GM13977 (cell line): ENCODE measurements at regions not wholly inside any gene's neighbourhood (a gene's known extent, or its start where the extent isn't known, plus 50 kb on each side); places are given as distances from the start of the nearest gene placed in this dataset.

Experiments used
- DNase-seq: peaks from one replicate; pipeline ENCODE4 v3.0.0; 2012; ENCODE audit warnings: low spot score
- CTCF ChIP-seq: IDR thresholded peaks from 2 replicates; pipeline ENCODE4 v1.5.1; 2012; ENCODE audit warnings: mild to moderate bottlenecking, control low read depth; ENCODE audit not compliant: insufficient read depth; ENCODE audit errors: extremely low read depth, missing control alignments
- in situ Hi-C: fragments of 300-500 bp; cut with MboI; formaldehyde crosslinking; loops from one replicate; pipeline ENCODE4 v1.12.0; 2022; ENCODE audit warnings: low sequenced_read_pairs, low pct_unique_long_range_greater_than_20kb, mixed read lengths, inconsistent platforms; ENCODE audit not compliant: unreplicated experiment

- in situ Hi-C loops = no loop called here
- TF ChIP-seq CTCF = no peak
- DNase-seq = no peak
These were observed 235.1 kb upstream of the GAP43 start for GRCh38 chr3:115388166-115388565.

GRCh38 chr3:115388811-115389210 is 234.5 kb upstream of the GAP43 start:
- DNase-seq = no peak
- no peak for TF ChIP-seq CTCF
- in situ Hi-C loops = no loop called here

DNA sequence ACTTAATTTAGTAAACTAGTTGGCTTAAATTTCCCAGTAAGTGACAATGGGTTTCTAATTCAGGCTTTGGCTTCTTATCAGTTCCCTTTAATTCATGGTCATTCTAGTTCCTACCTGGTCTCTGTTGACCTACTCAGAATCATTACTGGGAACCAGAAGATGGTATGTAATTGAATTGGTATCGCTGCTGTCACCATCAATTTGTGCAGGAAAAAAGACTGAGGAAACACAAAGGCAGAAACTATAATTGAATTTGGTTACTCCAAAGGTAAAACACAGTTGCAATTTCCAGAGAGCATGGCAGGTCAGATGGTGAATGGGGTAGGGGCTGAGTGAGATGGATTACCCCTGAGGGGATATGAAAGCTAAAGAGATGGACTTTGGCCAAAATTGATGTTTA is 226.5 kb upstream of the GAP43 start:
- DNase-seq = no peak
- no peak for TF ChIP-seq CTCF
- in situ Hi-C loops = no loop called here

DNA sequence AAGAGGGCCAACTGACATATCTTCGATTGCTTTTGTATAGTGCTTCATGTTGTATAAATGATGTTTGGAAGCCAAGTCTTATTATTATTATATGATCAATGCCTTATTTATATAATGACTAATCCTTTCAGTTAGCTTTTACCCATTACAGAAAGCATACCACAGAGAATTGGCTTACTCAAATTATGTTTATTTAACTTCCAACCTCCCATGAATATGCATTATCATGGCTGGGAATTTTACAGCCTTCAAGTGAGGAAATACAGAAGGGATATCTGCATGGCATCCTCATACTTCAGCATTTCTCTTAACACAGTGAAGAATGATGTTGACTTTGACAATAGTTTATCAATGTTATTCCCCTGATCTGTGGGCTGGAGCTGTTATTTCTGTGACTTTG is 225.9 kb upstream of the GAP43 start:
- no peak for DNase-seq
- TF ChIP-seq CTCF = no peak
- in situ Hi-C loops = no loop called here

GRCh38 chr3:115398506-115398905 is 224.8 kb upstream of the GAP43 start:
- no peak for TF ChIP-seq CTCF
- in situ Hi-C loops = no loop called here
- no peak for DNase-seq

DNA sequence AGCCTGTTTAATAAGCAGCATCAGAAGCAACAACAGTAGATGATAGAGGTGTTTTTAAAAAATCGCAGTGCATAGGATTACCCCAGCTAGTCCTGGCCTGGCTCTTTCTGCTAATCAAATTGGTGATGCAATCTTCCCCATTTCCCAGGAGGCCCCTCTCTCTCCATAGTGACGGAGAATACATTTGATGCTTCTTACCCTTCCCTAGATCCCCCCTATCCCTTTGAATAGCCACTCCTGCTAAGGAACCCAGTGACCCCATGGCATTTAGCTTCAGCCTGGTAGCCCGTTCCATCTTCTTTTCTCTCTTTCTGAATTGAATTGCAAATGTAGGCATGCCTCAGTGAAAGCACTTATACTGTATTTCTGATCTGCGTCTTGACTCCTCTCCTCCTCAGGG is 223.6 kb upstream of the GAP43 start:
- DNase-seq = no peak
- in situ Hi-C loops = no loop called here
- no peak for TF ChIP-seq CTCF

DNA sequence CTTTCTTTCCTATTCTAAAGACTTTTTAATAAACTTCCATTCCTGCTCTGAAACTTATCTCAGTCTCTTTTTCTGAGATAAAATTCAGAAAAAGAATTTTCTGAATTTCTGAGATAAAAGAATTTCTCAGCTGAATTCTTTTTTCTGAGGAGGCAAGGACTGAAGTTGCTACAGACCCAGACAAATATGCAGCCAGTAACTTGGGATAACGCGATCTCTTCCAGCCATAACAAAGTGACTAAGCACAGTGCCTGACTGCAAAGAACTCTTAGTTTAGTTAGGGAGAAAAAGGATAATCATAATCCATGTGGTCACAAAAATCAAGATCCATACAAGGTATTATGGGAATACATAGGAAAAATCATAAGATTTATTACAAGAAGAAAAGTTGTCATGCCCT is 222.0 kb upstream of the GAP43 start:
- no peak for DNase-seq
- TF ChIP-seq CTCF = no peak
- in situ Hi-C loops = no loop called here
